ENCODE measurements at regions not wholly inside any gene's neighbourhood (a gene's known extent, or its start where the extent isn't known, plus 50 kb on each side); places are given as distances from the start of the nearest gene placed in this dataset.

DNA sequence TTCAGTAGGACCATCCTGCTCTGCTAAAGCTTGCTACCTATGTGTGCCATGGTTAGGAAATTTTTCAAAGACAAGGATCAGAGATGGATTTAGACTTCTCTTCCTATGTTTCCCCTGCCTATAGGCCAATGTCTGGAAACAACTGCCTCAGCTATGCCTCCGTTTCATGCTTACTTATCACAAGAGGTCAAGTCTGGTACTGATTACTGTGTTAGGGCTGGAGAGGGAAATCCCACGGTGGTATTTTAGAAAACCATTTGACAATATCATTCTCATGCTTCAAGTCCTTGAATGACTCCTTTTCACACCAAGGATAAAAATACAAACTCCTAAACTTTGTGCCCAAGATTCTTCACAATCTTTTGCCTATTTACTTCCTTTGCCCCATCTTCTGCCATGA is 484.3 kb downstream of the DHX35 start:
- no peak for TF ChIP-seq CTCF (IDR thresholded peaks at IDR 0.05; ENCODE audit: low read length)
- TF ChIP-seq EZH2 (IDR thresholded peaks at IDR 0.05; ENCODE audit: borderline replicate concordance, low read length), result no peak
